GM12873 (cell line): ENCODE measurements at regions not wholly inside any gene's neighbourhood (a gene's known extent, or its start where the extent isn't known, plus 50 kb on each side); places are given as distances from the start of the nearest gene placed in this dataset.

Experiments
- CTCF ChIP-seq: IDR thresholded peaks from 2 replicates; pipeline ENCODE4 v1.5.1; 2012; ENCODE audit warnings: low read depth, mild to moderate bottlenecking, moderate library complexity, low read length, control low read depth; ENCODE audit not compliant: insufficient read depth; ENCODE audit errors: missing control alignments

- no peak for TF ChIP-seq CTCF
Observed at GRCh38 chr6:17012421-17013225, 89.2 kb upstream of the STMND1 start.

GRCh38 chr6:17011985-17012384, 89.9 kb upstream of the STMND1 start:
- TF ChIP-seq CTCF = no peak

GRCh38 chr6:17007749-17008148, 94.1 kb upstream of the STMND1 start:
- TF ChIP-seq CTCF = no peak

GRCh38 chr6:17006543-17006942, 95.3 kb upstream of the STMND1 start:
- TF ChIP-seq CTCF = no peak

- TF ChIP-seq CTCF = no peak
Observed at GRCh38 chr6:17004269-17004668, 97.6 kb upstream of the STMND1 start.

GRCh38 chr6:17002123-17002522, 99.7 kb upstream of the STMND1 start:
- TF ChIP-seq CTCF = no peak

GRCh38 chr6:17001188-17001587, 100.7 kb upstream of the STMND1 start:
- TF ChIP-seq CTCF = no peak
